ENCODE measurements at regions not wholly inside any gene's neighbourhood (a gene's known extent, or its start where the extent isn't known, plus 50 kb on each side); places are given as distances from the start of the nearest gene placed in this dataset.

DNA sequence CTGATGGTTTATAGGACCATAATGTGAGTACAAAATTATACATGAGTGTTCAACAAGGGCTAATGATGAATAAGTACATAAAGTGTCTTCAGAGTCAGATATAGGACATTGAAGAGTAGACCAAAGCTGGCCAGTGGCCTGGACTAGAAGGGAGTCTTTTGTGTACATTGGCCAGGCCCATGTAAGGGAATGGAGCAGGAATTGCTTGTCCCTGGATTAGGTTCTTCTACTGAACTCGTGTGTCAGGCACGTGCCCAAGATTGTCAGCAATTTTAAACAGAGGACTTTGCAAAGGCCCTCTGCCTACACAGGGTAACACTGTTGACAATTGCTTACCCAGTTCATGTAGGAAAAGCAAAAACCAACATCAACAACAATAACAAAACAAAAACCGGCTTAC lies 196.0 kb upstream of the SEL1L start:
- TF ChIP-seq, protein P1, sequence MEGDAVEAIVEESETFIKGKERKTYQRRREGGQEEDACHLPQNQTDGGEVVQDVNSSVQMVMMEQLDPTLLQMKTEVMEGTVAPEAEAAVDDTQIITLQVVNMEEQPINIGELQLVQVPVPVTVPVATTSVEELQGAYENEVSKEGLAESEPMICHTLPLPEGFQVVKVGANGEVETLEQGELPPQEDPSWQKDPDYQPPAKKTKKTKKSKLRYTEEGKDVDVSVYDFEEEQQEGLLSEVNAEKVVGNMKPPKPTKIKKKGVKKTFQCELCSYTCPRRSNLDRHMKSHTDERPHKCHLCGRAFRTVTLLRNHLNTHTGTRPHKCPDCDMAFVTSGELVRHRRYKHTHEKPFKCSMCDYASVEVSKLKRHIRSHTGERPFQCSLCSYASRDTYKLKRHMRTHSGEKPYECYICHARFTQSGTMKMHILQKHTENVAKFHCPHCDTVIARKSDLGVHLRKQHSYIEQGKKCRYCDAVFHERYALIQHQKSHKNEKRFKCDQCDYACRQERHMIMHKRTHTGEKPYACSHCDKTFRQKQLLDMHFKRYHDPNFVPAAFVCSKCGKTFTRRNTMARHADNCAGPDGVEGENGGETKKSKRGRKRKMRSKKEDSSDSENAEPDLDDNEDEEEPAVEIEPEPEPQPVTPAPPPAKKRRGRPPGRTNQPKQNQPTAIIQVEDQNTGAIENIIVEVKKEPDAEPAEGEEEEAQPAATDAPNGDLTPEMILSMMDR (IDR thresholded peaks at IDR 0.05; ENCODE audit: insufficient read depth, low read depth, low read length, missing control alignments) = no peak
- H3K4me3 ChIP-seq (ENCODE audit: low read length) = no peak overlapping the region
- no peak for DNase-seq (ENCODE audit: low read depth)

DNA sequence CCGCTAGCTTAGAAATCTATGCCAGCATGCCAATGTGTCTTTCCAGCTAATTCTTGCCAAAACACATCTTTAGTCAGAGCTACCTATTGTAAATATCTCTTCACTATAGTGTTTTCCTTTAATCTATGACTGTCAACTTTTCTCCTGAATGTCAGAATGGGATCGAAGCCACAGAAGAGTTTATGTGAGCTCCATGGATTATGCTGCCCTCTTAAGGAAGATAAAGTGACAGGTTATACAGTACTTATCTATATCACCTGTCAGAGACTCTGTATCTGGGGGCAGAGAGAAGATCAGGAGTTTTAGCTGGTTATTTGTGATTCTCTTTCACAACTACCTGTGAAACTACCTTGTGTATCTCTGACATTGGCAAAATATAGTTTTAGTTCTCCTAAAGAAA lies 204.3 kb upstream of the SEL1L start:
- DNase-seq (ENCODE audit: low read depth) = no peak
- TF ChIP-seq, protein P1 (IDR thresholded peaks at IDR 0.05; ENCODE audit: insufficient read depth, low read depth, low read length, missing control alignments) = no peak
- no peak overlapping the region for H3K4me3 ChIP-seq (ENCODE audit: low read length)

DNA sequence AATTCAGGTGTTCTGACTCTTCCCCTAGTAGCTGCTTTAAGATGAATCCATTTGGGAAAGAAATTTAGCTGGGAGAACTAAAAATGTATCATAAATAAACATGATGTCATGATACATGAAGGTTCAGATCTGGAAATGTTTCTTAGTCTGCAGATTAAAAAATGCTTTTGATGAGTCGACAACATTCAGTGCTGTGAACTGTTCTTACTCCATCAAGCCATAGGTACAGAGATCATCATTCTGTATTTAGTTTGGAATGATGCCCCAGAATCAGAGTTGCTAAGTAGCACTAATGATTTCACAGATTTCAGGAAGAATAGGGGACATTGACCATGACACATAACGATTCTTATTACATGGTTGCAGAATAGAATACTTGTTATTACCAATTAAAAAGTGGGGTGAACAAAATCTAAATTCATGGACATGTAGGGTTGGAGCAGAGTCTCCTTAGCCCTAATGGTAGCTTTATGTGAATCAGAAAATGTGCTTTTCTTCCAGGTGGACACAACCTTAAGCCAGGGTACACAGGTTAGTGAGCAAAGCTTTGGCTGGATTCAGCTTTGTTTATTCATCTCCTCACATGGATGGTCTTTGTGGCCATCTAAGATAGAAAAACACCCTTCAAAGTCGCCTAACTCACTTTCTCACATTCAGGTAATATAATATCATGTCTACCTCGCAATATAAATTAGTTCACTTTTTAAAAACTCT lies 205.4 kb upstream of the SEL1L start:
- TF ChIP-seq, protein P1 (IDR thresholded peaks at IDR 0.05; ENCODE audit: insufficient read depth, low read depth, low read length, missing control alignments) = no peak
- no peak overlapping the region for H3K4me3 ChIP-seq (ENCODE audit: low read length)
- DNase-seq (ENCODE audit: low read depth) = no peak

DNA sequence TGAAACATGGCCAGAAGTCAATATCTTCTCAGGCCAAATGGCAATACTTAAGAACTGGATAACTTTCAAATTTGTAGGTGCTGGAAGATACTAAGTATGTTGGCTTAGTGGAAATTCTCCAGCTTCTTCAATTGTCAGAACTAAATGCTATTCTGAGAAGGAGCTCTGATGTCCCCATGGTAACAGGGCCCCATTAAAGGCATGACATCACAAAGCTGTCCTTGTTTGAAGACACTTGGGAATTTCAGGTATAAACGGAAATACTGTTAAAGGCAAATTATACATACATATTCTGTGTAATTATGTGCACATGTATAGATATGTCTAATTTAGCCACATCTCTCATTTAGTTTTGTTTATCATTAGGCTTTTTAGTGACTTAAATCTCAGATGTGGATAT lies 210.0 kb upstream of the SEL1L start:
- no peak overlapping the region for H3K4me3 ChIP-seq (ENCODE audit: low read length)
- TF ChIP-seq, protein P1 (IDR thresholded peaks at IDR 0.05; ENCODE audit: insufficient read depth, low read depth, low read length, missing control alignments) = no peak
- no peak for DNase-seq (ENCODE audit: low read depth)

DNA sequence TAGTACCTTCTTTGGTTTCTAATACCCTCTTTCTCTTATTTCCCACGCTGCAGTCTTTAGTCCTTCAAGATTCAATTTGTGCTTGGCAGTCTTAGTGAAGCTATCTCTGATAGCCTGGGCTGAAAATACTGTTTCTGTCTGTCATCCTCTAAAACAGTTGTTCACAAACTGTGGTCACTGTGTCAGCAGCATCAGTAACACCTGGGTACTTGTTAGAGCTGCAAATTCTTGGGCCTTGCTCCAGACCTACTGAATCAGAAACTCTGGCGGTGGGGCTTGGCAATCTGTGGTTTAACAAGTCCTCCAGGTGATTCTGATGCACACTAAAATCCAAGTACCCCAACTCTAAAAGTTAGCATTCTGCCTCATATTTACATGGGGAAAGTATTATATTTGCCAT lies 217.5 kb upstream of the SEL1L start:
- H3K4me3 ChIP-seq (ENCODE audit: low read length) = no peak overlapping the region
- DNase-seq (ENCODE audit: low read depth) = no peak
- TF ChIP-seq, protein P1 (IDR thresholded peaks at IDR 0.05; ENCODE audit: insufficient read depth, low read depth, low read length, missing control alignments) = no peak

DNA sequence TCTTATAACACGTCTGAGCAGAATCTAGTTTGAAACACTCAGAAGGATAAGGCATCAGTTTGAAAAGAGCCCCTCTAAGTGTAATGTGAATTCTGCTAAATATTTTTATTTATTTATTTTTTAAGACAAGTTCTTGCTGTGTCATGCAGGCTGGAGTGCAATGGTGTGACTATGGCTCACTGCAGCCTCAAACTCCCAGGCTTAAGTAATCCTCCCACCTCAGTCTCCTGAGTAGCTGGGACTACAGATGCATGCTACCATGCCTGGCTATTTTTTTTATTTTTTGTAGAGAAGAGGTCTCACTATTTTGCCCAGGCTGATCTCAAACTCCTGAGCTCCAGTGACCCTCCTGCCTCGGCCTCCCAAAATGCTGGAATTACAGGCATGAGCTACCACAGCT lies 225.9 kb upstream of the SEL1L start:
- H3K4me3 ChIP-seq (ENCODE audit: low read length) = no peak overlapping the region
- no peak for DNase-seq (ENCODE audit: low read depth)
- TF ChIP-seq, protein P1 (IDR thresholded peaks at IDR 0.05; ENCODE audit: insufficient read depth, low read depth, low read length, missing control alignments) = no peak

DNA sequence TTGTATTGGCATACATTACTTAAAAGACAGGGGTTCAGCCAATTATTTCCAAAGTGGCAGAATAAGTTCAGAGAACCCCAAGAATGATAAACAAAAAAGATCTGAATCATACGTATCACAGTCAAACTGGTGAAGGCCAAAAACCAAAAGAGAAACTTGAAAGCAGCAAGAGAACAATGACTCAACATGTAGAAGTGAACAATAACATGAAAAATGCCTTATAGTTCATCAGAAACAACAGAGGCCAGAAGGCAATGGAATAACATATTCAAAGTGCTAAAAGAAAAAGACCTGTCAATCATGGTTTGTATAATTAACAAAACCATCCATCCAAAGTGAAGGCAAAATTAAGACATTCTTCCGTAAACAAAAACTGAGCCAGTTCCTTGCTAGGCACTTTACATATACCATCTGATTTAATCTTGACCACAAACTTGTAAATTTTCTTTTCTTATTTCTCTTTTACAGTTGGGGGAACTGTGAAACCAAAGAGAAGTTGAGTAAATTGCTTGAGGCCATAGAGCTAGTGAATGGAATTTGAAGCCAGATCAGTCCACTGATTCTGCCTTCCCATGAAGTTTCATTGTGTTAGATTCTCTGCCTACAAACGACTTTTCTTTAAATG lies 232.1 kb upstream of the SEL1L start:
- DNase-seq (ENCODE audit: low read depth) = no peak
- no peak overlapping the region for H3K4me3 ChIP-seq (ENCODE audit: low read length)
- TF ChIP-seq, protein P1 (IDR thresholded peaks at IDR 0.05; ENCODE audit: insufficient read depth, low read depth, low read length, missing control alignments) = no peak
